ENCODE measurements at regions not wholly inside any gene's neighbourhood (a gene's known extent, or its start where the extent isn't known, plus 50 kb on each side); places are given as distances from the start of the nearest gene placed in this dataset.

- TF ChIP-seq POLR2AphosphoS5 (IDR thresholded peaks at IDR 0.05) = no peak
- no peak for TF ChIP-seq POLR2A (IDR thresholded peaks at IDR 0.05)
- no peak for TF ChIP-seq CTCF (IDR thresholded peaks at IDR 0.05)
Measured at GRCh38 chr2:241991299-241991698, 121.8 kb downstream of the RTP5 start.
